ENCODE measurements at regions not wholly inside any gene's neighbourhood (a gene's known extent, or its start where the extent isn't known, plus 50 kb on each side); places are given as distances from the start of the nearest gene placed in this dataset.
"Not testable (repeated sequence)": the region's sequence is repeated elsewhere in the genome, so short reads cannot be mapped to it uniquely, and the experiment has no call there.

GRCh38 chr18:56443166-56443907 is 195.1 kb downstream of the TXNL1 start:
- no peak for DNase-seq (ENCODE audit: low spot score)

GRCh38 chr18:56438480-56438879 is 199.9 kb downstream of the TXNL1 start:
- not testable (repeated sequence) for DNase-seq (ENCODE audit: low spot score)

GRCh38 chr18:56436651-56437050 is 201.7 kb downstream of the TXNL1 start:
- DNase-seq (ENCODE audit: low spot score): no peak

- DNase-seq (ENCODE audit: low spot score): no peak
Observed at GRCh38 chr18:56433919-56434318, 204.5 kb downstream of the TXNL1 start.

- DNase-seq (ENCODE audit: low spot score): no peak
Observed at GRCh38 chr18:56431551-56431950, 206.8 kb downstream of the TXNL1 start.

- no peak for DNase-seq (ENCODE audit: low spot score)
Observed at GRCh38 chr18:56423626-56424025, 214.8 kb downstream of the TXNL1 start.

GRCh38 chr18:56421647-56422046 is 216.7 kb downstream of the TXNL1 start:
- no peak for DNase-seq (ENCODE audit: low spot score)

GRCh38 chr18:56420868-56421267 is 217.5 kb downstream of the TXNL1 start:
- DNase-seq (ENCODE audit: low spot score): not testable (repeated sequence)

GRCh38 chr18:56414357-56414756 is 224.0 kb downstream of the TXNL1 start:
- DNase-seq (ENCODE audit: low spot score): no peak

- DNase-seq (ENCODE audit: low spot score): no peak
Observed at GRCh38 chr18:56413862-56414261, 224.5 kb downstream of the TXNL1 start.

- DNase-seq (ENCODE audit: low spot score): no peak
Observed at GRCh38 chr18:56412951-56413350, 225.4 kb downstream of the TXNL1 start.

- no peak for DNase-seq (ENCODE audit: low spot score)
Observed at GRCh38 chr18:56409736-56410135, 228.7 kb downstream of the TXNL1 start.

- DNase-seq (ENCODE audit: low spot score): no peak
Observed at GRCh38 chr18:56407646-56408180, 230.7 kb downstream of the TXNL1 start.

- peak; percentile 49 for DNase-seq (ENCODE audit: low spot score)
Observed at GRCh38 chr18:56402872-56403516, 235.4 kb downstream of the TXNL1 start.

GRCh38 chr18:56393870-56394269 is 244.5 kb downstream of the TXNL1 start:
- DNase-seq (ENCODE audit: low spot score): no peak

GRCh38 chr18:56391931-56392590 is 246.3 kb downstream of the TXNL1 start:
- DNase-seq (ENCODE audit: low spot score): no peak

- DNase-seq (ENCODE audit: low spot score): peak; percentile 67
Observed at GRCh38 chr18:56390626-56391025, 247.8 kb downstream of the TXNL1 start.

GRCh38 chr18:56389190-56389589 is 249.2 kb downstream of the TXNL1 start:
- DNase-seq (ENCODE audit: low spot score): no peak

GRCh38 chr18:56388571-56388970 is 249.8 kb downstream of the TXNL1 start:
- DNase-seq (ENCODE audit: low spot score): no peak

GRCh38 chr18:56386856-56387255 is 251.5 kb downstream of the TXNL1 start:
- peak; percentile 31 for DNase-seq (ENCODE audit: low spot score)

- DNase-seq (ENCODE audit: low spot score): no peak
Observed at GRCh38 chr18:56383349-56383748, 255.0 kb downstream of the TXNL1 start.

GRCh38 chr18:56382541-56382940 is 255.9 kb downstream of the TXNL1 start:
- DNase-seq (ENCODE audit: low spot score): peak; percentile 15

All from umbilical cord (tissue), 1 donor.